ENCODE measurements at regions not wholly inside any gene's neighbourhood (a gene's known extent, or its start where the extent isn't known, plus 50 kb on each side); places are given as distances from the start of the nearest gene placed in this dataset.

DNA sequence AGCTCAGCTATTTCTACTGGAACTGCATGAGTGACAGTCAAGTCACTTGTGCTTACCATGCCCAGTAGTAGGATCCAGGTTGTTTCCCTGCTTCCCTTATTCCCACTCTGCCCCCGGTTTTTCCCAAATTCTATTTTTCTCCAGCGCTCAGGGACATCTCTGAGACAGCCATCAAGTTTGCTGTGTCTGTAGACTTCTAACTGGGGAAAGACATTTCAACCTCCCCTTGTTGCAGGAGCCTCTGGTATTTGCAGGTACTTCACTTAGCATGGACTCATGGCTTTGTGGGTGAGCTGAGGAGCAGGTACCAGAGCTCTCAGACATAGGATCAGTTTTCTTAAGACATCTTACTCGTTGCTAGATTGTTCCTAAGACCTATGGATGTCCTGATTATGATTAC, 801.6 kb upstream of the RBFOX1 start:
- TF ChIP-seq, protein P1, sequence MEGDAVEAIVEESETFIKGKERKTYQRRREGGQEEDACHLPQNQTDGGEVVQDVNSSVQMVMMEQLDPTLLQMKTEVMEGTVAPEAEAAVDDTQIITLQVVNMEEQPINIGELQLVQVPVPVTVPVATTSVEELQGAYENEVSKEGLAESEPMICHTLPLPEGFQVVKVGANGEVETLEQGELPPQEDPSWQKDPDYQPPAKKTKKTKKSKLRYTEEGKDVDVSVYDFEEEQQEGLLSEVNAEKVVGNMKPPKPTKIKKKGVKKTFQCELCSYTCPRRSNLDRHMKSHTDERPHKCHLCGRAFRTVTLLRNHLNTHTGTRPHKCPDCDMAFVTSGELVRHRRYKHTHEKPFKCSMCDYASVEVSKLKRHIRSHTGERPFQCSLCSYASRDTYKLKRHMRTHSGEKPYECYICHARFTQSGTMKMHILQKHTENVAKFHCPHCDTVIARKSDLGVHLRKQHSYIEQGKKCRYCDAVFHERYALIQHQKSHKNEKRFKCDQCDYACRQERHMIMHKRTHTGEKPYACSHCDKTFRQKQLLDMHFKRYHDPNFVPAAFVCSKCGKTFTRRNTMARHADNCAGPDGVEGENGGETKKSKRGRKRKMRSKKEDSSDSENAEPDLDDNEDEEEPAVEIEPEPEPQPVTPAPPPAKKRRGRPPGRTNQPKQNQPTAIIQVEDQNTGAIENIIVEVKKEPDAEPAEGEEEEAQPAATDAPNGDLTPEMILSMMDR (IDR thresholded peaks at IDR 0.05 in 4 of 5, conservative IDR thresholded peaks at IDR 0.05 in 1 of 5): no peak
- no peak for TF ChIP-seq POLR2A (IDR thresholded peaks at IDR 0.05)
